ENCODE measurements at regions not wholly inside any gene's neighbourhood (a gene's known extent, or its start where the extent isn't known, plus 50 kb on each side); places are given as distances from the start of the nearest gene placed in this dataset.

- no peak overlapping the region for H3K4me3 ChIP-seq
- no peak for TF ChIP-seq CTCF (IDR thresholded peaks at IDR 0.05)
- no peak for TF ChIP-seq POLR2AphosphoS5 (IDR thresholded peaks at IDR 0.05; ENCODE audit: insufficient read depth in 1 of 2, low read depth in 1 of 2)
- TF ChIP-seq POLR2A (IDR thresholded peaks at IDR 0.05) = no peak
- no peaks in the 10 kb centered on the region for H3K36me3 ChIP-seq
- H3K27ac ChIP-seq = no peak overlapping the region
- H3K9me3 ChIP-seq = no peaks in the 10 kb centered on the region
- H3K4me1 ChIP-seq = no peaks in the 10 kb centered on the region
- no peak for DNase-seq (ENCODE audit: extremely low spot score in 2 of 2)
- intact Hi-C loops (cut with DNase I) = no loop called here
- no peaks in the 10 kb centered on the region for H3K27me3 ChIP-seq
Observed at GRCh38 chr3:74267131-74267530, 347.3 kb downstream of the CNTN3 start.

- intact Hi-C loops (cut with DNase I) = no loop called here
- DNase-seq (ENCODE audit: extremely low spot score in 2 of 2) = no peak
Observed at GRCh38 chr3:74265069-74265468, 349.4 kb downstream of the CNTN3 start.

GRCh38 chr3:74263031-74263430 lies 351.4 kb downstream of the CNTN3 start:
- intact Hi-C loops (cut with DNase I) = no loop called here
- H3K4me3 ChIP-seq = no peak overlapping the region
- H3K27me3 ChIP-seq = no peaks in the 10 kb centered on the region
- H3K9me3 ChIP-seq = no peaks in the 10 kb centered on the region
- no peaks in the 10 kb centered on the region for H3K36me3 ChIP-seq
- TF ChIP-seq POLR2A (IDR thresholded peaks at IDR 0.05) (no peak), CTCF (IDR thresholded peaks at IDR 0.05) (no peak), POLR2AphosphoS5 (IDR thresholded peaks at IDR 0.05; ENCODE audit: insufficient read depth in 1 of 2, low read depth in 1 of 2) (no peak)
- no peak overlapping the region for H3K27ac ChIP-seq
- DNase-seq (ENCODE audit: extremely low spot score in 2 of 2) = no peak
- no peaks in the 10 kb centered on the region for H3K4me1 ChIP-seq

More at GRCh38 chr3:74265069-74265468, 349.4 kb downstream of the CNTN3 start:
- H3K27me3 ChIP-seq = no peaks in the 10 kb centered on the region
- TF ChIP-seq POLR2AphosphoS5 (IDR thresholded peaks at IDR 0.05; ENCODE audit: insufficient read depth in 1 of 2, low read depth in 1 of 2) = no peak
- TF ChIP-seq POLR2A (IDR thresholded peaks at IDR 0.05) = no peak
- no peak for TF ChIP-seq CTCF (IDR thresholded peaks at IDR 0.05)
- no peaks in the 10 kb centered on the region for H3K36me3 ChIP-seq
- H3K9me3 ChIP-seq = no peaks in the 10 kb centered on the region
- no peak overlapping the region for H3K27ac ChIP-seq
- H3K4me3 ChIP-seq = no peak overlapping the region
- no peaks in the 10 kb centered on the region for H3K4me1 ChIP-seq

- Histone ChIP-seq H3K27ac (no peak overlapping the region), H3K4me3 (no peak overlapping the region), H3K4me1 (no peaks in the 10 kb centered on the region), H3K9me3 (no peaks in the 10 kb centered on the region), H3K36me3 (no peaks in the 10 kb centered on the region), H3K27me3 (no peaks in the 10 kb centered on the region)
- no peak for TF ChIP-seq POLR2AphosphoS5 (IDR thresholded peaks at IDR 0.05; ENCODE audit: insufficient read depth in 1 of 2, low read depth in 1 of 2)
- no peak for TF ChIP-seq CTCF (IDR thresholded peaks at IDR 0.05)
- no peak for TF ChIP-seq POLR2A (IDR thresholded peaks at IDR 0.05)
- intact Hi-C loops (cut with DNase I) = no loop called here
- no peak for DNase-seq (ENCODE audit: extremely low spot score in 2 of 2)
Observed at GRCh38 chr3:74233091-74233490, 381.4 kb downstream of the CNTN3 start.

- Histone ChIP-seq H3K4me1 (no peaks in the 10 kb centered on the region), H3K4me3 (no peak overlapping the region), H3K27ac (no peak overlapping the region), H3K9me3 (no peaks in the 10 kb centered on the region), H3K27me3 (no peaks in the 10 kb centered on the region), H3K36me3 (no peaks in the 10 kb centered on the region)
- TF ChIP-seq CTCF (IDR thresholded peaks at IDR 0.05) (no peak), POLR2A (IDR thresholded peaks at IDR 0.05) (no peak), POLR2AphosphoS5 (IDR thresholded peaks at IDR 0.05; ENCODE audit: insufficient read depth in 1 of 2, low read depth in 1 of 2) (no peak)
- intact Hi-C loops (cut with DNase I) = no loop called here
- no peak for DNase-seq (ENCODE audit: extremely low spot score in 2 of 2)
Observed at GRCh38 chr3:74217467-74217866, 397.0 kb downstream of the CNTN3 start.

All from vagina (tissue), 2 donors.